Ascending aorta (tissue), 2 donors: ENCODE measurements at regions not wholly inside any gene's neighbourhood (a gene's known extent, or its start where the extent isn't known, plus 50 kb on each side); places are given as distances from the start of the nearest gene placed in this dataset.

Experiments used
- DNase-seq, 2 donors: peaks; one replicate each; pipeline ENCODE4 v3.0.0-alpha.2; 2019; ENCODE audit warnings: low spot score in 2 of 2
- H3K27ac ChIP-seq, 2 donors: fragments of 200-600 bp; sonication (generic); one replicate each; pipeline ENCODE4 v1.5.1; 2016 to 2017; ENCODE audit warnings: mild to moderate bottlenecking in 1 of 2
- H3K27me3 ChIP-seq: fragments of 200-600 bp; sonication (generic); one replicate; pipeline ENCODE4 v1.5.1; 2017
- H3K36me3 ChIP-seq, 2 donors: fragments of 200-600 bp; sonication (generic); one replicate each; pipeline ENCODE4 v1.5.1; 2016
- H3K4me1 ChIP-seq, 2 donors: fragments of 200-600 bp; sonication (generic); one replicate each; pipeline ENCODE4 v1.5.1; 2016 to 2017; ENCODE audit warnings: mild to moderate bottlenecking in 1 of 2
- H3K4me3 ChIP-seq, 2 donors: fragments of 200-600 bp; sonication (generic); one replicate each; pipeline ENCODE4 v1.5.1; 2016 to 2017; ENCODE audit warnings: mild to moderate bottlenecking in 1 of 2
- H3K9me3 ChIP-seq, 2 donors: fragments of 200-600 bp; sonication (generic); one replicate each; pipeline ENCODE4 v1.5.1; 2016
- intact Hi-C: fragments of 100-400 bp; cut with DNase I; formaldehyde crosslinking; loops from one replicate; pipeline ENCODE4 v1.15.1; 2023
- TF ChIP-seq, protein P1 (sequence below), 3 experiments: fragments of 200-600 bp in 2 of 3; fragments of 450-650 bp in 1 of 3; sonication (generic) in 2 of 3; IDR thresholded peaks; one replicate each; pipeline ENCODE4 v1.5.1; 2016 to 2019; ENCODE audit warnings: antibody characterized with exemption in 3 of 3, mild to moderate bottlenecking in 1 of 3, moderate library complexity in 1 of 3

DNA sequence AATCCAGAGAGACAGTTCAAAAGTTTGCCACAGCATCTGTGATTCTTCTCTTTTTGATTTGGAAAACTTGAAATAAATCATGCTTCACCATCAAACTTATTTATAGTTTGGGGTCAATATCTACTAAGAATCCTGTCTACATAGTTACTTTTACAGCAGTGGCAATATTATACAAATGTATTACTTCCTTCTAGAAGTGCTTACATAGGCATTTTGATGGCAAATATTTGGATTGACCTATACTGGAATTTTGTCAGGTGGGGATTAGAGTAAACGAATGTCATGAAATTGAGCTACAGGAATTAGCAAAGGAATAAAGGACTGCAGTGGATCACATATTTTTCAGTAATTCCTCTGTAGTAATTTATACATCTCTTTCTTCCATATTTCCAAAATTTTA lies 1885.5 kb upstream of the ADGRL3 start:
- intact Hi-C loops, result no loop called here
- H3K4me3 ChIP-seq, result no peak overlapping the region
- no peak for DNase-seq
- H3K36me3 ChIP-seq, result no peaks in the 10 kb centered on the region
- H3K27ac ChIP-seq, result no peak overlapping the region
- no peaks in the 10 kb centered on the region for H3K27me3 ChIP-seq
- TF ChIP-seq, protein P1, sequence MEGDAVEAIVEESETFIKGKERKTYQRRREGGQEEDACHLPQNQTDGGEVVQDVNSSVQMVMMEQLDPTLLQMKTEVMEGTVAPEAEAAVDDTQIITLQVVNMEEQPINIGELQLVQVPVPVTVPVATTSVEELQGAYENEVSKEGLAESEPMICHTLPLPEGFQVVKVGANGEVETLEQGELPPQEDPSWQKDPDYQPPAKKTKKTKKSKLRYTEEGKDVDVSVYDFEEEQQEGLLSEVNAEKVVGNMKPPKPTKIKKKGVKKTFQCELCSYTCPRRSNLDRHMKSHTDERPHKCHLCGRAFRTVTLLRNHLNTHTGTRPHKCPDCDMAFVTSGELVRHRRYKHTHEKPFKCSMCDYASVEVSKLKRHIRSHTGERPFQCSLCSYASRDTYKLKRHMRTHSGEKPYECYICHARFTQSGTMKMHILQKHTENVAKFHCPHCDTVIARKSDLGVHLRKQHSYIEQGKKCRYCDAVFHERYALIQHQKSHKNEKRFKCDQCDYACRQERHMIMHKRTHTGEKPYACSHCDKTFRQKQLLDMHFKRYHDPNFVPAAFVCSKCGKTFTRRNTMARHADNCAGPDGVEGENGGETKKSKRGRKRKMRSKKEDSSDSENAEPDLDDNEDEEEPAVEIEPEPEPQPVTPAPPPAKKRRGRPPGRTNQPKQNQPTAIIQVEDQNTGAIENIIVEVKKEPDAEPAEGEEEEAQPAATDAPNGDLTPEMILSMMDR (IDR thresholded peaks at IDR 0.05), result no peak
- H3K4me1 ChIP-seq, result no peaks in the 10 kb centered on the region
- H3K9me3 ChIP-seq, result no peaks in the 10 kb centered on the region

DNA sequence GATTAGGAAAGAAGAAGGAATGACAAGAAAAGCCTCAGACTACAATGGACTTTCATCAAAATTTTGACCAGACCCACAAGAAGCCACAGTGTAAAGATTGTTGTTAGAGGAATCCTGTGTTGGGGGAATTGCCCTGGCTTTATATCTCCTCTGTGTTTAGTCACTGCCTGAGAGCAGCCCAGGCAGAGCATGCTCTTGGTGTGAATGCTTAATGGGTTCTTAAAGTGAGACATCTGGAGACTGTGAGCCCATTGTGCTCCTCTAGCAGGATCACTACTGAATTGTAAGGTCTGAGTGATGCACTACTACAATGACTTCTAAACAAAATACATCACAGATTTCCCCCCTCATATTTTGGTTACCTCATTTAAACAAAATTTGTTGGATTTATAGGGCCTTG lies 1860.5 kb upstream of the ADGRL3 start:
- intact Hi-C loops, result no loop called here
- Histone ChIP-seq H3K36me3 (no peaks in the 10 kb centered on the region), H3K4me3 (no peak overlapping the region), H3K4me1 (no peaks in the 10 kb centered on the region), H3K27me3 (no peaks in the 10 kb centered on the region), H3K27ac (no peak overlapping the region), H3K9me3 (no peaks in the 10 kb centered on the region)
- DNase-seq, result no peak
- TF ChIP-seq, protein P1 (IDR thresholded peaks at IDR 0.05), result no peak

DNA sequence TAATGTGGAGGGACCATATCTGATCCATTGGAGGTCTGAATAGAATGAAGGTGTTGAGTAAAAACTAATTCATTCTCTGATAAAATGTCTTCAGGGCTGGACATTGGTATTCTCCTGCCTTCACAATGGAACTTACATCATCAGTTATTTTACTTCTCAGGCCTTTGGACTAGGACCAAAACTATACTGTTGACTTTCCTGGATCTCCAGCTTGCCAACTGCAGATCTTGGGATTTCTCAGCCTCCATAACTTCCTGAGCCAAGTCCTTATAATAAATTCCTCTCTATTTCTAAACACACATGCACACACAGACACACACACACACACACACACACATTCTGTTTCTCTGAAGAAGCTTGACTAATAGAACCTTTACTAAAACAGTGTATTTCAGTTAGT lies 1858.6 kb upstream of the ADGRL3 start:
- DNase-seq, result no peak
- H3K36me3 ChIP-seq, result no peaks in the 10 kb centered on the region
- no peak overlapping the region for H3K4me3 ChIP-seq
- intact Hi-C loops, result no loop called here
- no peaks in the 10 kb centered on the region for H3K4me1 ChIP-seq
- no peaks in the 10 kb centered on the region for H3K9me3 ChIP-seq
- TF ChIP-seq, protein P1 (IDR thresholded peaks at IDR 0.05), result no peak
- no peak overlapping the region for H3K27ac ChIP-seq
- no peaks in the 10 kb centered on the region for H3K27me3 ChIP-seq

DNA sequence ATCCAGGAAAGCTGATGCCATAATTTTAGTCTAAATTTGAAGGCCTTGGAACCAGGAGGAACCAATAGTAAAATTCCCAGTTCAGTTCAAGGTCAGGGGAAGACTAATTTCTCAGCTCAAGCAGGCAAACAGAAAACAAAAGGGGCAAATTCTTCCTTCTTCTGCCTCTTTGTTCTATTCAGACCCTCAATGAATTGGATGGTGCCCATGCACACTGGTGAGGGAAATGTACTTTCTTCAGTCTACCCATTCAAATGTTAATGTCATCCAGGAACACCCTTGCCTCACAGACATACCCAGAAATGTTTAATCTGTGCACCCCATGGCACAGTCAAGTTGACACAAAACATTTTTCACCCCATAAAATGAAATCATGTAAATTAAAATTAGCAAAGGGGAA lies 1851.2 kb upstream of the ADGRL3 start:
- intact Hi-C loops, result no loop called here
- H3K36me3 ChIP-seq, result no peaks in the 10 kb centered on the region
- no peak overlapping the region for H3K4me3 ChIP-seq
- no peak for DNase-seq
- TF ChIP-seq, protein P1 (IDR thresholded peaks at IDR 0.05), result no peak
- no peaks in the 10 kb centered on the region for H3K9me3 ChIP-seq
- no peak overlapping the region for H3K27ac ChIP-seq
- H3K27me3 ChIP-seq, result no peaks in the 10 kb centered on the region
- no peaks in the 10 kb centered on the region for H3K4me1 ChIP-seq

GRCh38 chr4:59369229-59369628 lies 1830.9 kb upstream of the ADGRL3 start:
- H3K36me3 ChIP-seq, result no peaks in the 10 kb centered on the region
- no peaks in the 10 kb centered on the region for H3K4me1 ChIP-seq
- H3K4me3 ChIP-seq, result no peak overlapping the region
- intact Hi-C loops, result no loop called here
- H3K9me3 ChIP-seq, result no peaks in the 10 kb centered on the region
- TF ChIP-seq, protein P1 (IDR thresholded peaks at IDR 0.05), result no peak
- no peaks in the 10 kb centered on the region for H3K27me3 ChIP-seq
- no peak overlapping the region for H3K27ac ChIP-seq
- DNase-seq, result no peak

DNA sequence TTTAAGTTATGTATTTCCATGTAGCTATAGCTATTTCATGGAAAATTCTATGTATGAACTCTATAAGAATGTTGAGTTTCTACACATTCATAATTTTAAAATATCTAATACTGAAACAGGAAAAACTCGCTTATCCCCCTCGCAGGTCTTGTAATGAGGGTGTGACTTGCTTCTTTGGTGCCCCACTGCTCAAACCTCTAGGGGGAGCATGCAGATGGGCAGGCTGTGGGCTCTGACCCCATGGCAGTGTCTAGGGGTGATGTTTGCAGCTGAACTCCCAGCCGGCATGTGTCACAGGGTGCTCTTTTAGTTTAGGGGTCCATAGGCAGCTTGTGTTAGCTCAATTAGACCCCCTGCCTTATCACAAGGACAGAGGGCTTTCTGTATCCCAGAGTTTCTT lies 1825.7 kb upstream of the ADGRL3 start:
- H3K36me3 ChIP-seq, result no peaks in the 10 kb centered on the region
- no peak overlapping the region for H3K27ac ChIP-seq
- intact Hi-C loops, result no loop called here
- no peak overlapping the region for H3K4me3 ChIP-seq
- no peaks in the 10 kb centered on the region for H3K4me1 ChIP-seq
- no peak for DNase-seq
- TF ChIP-seq, protein P1 (IDR thresholded peaks at IDR 0.05), result no peak
- no peaks in the 10 kb centered on the region for H3K27me3 ChIP-seq
- no peaks in the 10 kb centered on the region for H3K9me3 ChIP-seq
